ENCODE measurements at regions not wholly inside any gene's neighbourhood (a gene's known extent, or its start where the extent isn't known, plus 50 kb on each side); places are given as distances from the start of the nearest gene placed in this dataset.

DNA sequence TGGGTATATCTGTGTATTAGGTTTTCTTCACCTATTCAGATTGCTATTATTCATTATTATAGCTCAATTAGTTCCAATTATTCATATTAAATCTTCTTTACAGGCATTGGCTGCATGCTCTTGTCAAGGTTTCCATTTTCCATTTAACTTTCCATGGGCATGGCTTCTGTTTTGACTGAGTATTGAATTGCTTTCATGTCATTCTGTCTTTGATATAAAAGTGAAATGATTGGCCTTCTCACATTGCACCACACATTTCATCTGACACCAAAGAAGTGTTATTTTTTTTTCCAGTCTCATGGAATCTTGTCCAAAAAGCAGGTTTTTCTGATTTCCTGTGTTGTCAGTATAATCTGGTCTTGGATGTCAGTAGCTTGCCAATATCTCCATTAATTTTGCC is 1244.3 kb downstream of the RAPGEF2 start:
- DNase-seq (ENCODE audit: low read depth, low spot score), result no peak
- no peak overlapping the region for H2AFZ ChIP-seq (ENCODE audit: low read depth, low read length, poor library complexity, severe bottlenecking)
- RAD21 ChIA-PET (ENCODE audit: low non-redundant PET in 1 of 2, low total read pairs in 2 of 2, uncharacterized antibody in 2 of 2, unreplicated experiment in 2 of 2), result no interaction called here
- H3K9ac ChIP-seq (ENCODE audit: low read length), result no peak overlapping the region
- CTCF ChIA-PET, result no interaction called here
- POLR2A ChIA-PET, result no interaction called here
- H3K27ac ChIP-seq (ENCODE audit: low read depth, low read length), result no peak overlapping the region
- no peak overlapping the region for H3K4me3 ChIP-seq (replicated peaks in 1 of 2; ENCODE audit: low read depth in 1 of 2, low read length in 2 of 2)
- intact Hi-C loops (cut with micrococcal nuclease), result no loop called here
- no peak overlapping the region for H3K4me2 ChIP-seq (ENCODE audit: low read length)
- ATAC-seq, result no peak
- no peaks in the 10 kb centered on the region for H3K4me1 ChIP-seq (ENCODE audit: control insufficient read depth in 1 of 2, insufficient read depth in 2 of 2, low read length in 2 of 2)
- H3K27me3 ChIP-seq (ENCODE audit: insufficient read depth, low read length), result no peaks in the 10 kb centered on the region
- BruUV-seq (replicated peaks), result no TSS peak
- no peaks in the 10 kb centered on the region for H3K9me3 ChIP-seq (ENCODE audit: control insufficient read depth in 1 of 2, insufficient read depth in 1 of 2, low read depth in 1 of 2, low read length in 2 of 2)
- no peaks in the 10 kb centered on the region for H3K36me3 ChIP-seq (ENCODE audit: control insufficient read depth in 1 of 2, insufficient read depth in 2 of 2, low read length in 2 of 2)
- H3K79me2 ChIP-seq (ENCODE audit: insufficient read depth, low read length), result no peaks in the 10 kb centered on the region
- H4K20me1 ChIP-seq (ENCODE audit: insufficient read depth), result no peaks in the 10 kb centered on the region
- no peak for TF ChIP-seq EZH2 (IDR thresholded peaks at IDR 0.05)
- H3K9me2 ChIP-seq (ENCODE audit: insufficient read depth), result no peaks in the 10 kb centered on the region

DNA sequence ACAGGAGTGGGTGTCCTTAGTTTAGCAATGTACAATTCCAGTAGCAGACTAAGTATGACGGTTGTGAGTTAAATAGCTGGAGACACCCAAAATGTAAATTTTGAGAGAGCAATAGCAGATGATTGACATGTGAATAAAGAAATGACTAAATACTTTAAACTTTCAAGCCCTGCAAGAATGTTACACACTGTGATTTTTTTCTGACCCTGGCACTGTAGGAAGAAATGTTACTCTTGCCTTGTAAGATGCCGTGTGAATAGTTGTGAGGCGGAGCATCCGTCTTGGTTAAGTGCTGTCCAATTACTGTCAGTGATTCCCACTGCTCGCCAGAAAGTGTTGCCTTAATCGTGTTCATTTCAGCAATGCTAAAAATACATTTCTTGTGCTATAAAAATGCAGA is 1248.1 kb downstream of the RAPGEF2 start:
- CTCF ChIA-PET, result no interaction called here
- no peak for TF ChIP-seq EGR1 (IDR thresholded peaks at IDR 0.05; ENCODE audit: low read depth)
- TF ChIP-seq RAD21 (IDR thresholded peaks at IDR 0.05; ENCODE audit: low read depth), result no peak
- no peak for TF ChIP-seq SRF (IDR thresholded peaks at IDR 0.05; ENCODE audit: low read depth)
- no peak for TF ChIP-seq YY1 (IDR thresholded peaks at IDR 0.05; ENCODE audit: extremely low read depth, insufficient replicate concordance, low read depth, low read length)
- no peak for TF ChIP-seq CBX3 (IDR thresholded peaks at IDR 0.05; ENCODE audit: low read depth)
- TF ChIP-seq, protein P1, sequence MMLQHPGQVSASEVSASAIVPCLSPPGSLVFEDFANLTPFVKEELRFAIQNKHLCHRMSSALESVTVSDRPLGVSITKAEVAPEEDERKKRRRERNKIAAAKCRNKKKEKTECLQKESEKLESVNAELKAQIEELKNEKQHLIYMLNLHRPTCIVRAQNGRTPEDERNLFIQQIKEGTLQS (IDR thresholded peaks at IDR 0.05), result no peak
- no peak for TF ChIP-seq SIN3A (IDR thresholded peaks at IDR 0.05; ENCODE audit: low read depth)
- no peak for TF ChIP-seq EZH2 (IDR thresholded peaks at IDR 0.05)
- TF ChIP-seq CEBPB (IDR thresholded peaks at IDR 0.05; ENCODE audit: low read depth), result no peak
- no peak for TF ChIP-seq POLR2A (IDR thresholded peaks at IDR 0.05; ENCODE audit: borderline replicate concordance, extremely low read depth, insufficient read depth, insufficient read length)
- no peak for TF ChIP-seq SP1 (IDR thresholded peaks at IDR 0.05; ENCODE audit: low read depth)
- TF ChIP-seq EZH2phosphoT487 (IDR thresholded peaks at IDR 0.05; ENCODE audit: borderline replicate concordance), result no peak
- TF ChIP-seq, protein P2, sequence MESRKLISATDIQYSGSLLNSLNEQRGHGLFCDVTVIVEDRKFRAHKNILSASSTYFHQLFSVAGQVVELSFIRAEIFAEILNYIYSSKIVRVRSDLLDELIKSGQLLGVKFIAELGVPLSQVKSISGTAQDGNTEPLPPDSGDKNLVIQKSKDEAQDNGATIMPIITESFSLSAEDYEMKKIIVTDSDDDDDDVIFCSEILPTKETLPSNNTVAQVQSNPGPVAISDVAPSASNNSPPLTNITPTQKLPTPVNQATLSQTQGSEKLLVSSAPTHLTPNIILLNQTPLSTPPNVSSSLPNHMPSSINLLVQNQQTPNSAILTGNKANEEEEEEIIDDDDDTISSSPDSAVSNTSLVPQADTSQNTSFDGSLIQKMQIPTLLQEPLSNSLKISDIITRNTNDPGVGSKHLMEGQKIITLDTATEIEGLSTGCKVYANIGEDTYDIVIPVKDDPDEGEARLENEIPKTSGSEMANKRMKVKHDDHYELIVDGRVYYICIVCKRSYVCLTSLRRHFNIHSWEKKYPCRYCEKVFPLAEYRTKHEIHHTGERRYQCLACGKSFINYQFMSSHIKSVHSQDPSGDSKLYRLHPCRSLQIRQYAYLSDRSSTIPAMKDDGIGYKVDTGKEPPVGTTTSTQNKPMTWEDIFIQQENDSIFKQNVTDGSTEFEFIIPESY (IDR thresholded peaks at IDR 0.05; ENCODE audit: extremely low read depth, insufficient replicate concordance, low read length), result no peak
- TF ChIP-seq, protein P3, sequence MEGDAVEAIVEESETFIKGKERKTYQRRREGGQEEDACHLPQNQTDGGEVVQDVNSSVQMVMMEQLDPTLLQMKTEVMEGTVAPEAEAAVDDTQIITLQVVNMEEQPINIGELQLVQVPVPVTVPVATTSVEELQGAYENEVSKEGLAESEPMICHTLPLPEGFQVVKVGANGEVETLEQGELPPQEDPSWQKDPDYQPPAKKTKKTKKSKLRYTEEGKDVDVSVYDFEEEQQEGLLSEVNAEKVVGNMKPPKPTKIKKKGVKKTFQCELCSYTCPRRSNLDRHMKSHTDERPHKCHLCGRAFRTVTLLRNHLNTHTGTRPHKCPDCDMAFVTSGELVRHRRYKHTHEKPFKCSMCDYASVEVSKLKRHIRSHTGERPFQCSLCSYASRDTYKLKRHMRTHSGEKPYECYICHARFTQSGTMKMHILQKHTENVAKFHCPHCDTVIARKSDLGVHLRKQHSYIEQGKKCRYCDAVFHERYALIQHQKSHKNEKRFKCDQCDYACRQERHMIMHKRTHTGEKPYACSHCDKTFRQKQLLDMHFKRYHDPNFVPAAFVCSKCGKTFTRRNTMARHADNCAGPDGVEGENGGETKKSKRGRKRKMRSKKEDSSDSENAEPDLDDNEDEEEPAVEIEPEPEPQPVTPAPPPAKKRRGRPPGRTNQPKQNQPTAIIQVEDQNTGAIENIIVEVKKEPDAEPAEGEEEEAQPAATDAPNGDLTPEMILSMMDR (IDR thresholded peaks at IDR 0.05 in 2 of 3, conservative IDR thresholded peaks at IDR 0.05 in 1 of 3; ENCODE audit: borderline replicate concordance in 1 of 3, insufficient read depth in 1 of 3, low read depth in 2 of 3, low read length in 2 of 3), result no peak
- no peak for TF ChIP-seq ELF1 (IDR thresholded peaks at IDR 0.05; ENCODE audit: borderline replicate concordance, low read depth)
- no peak for TF ChIP-seq ZNF274 (IDR thresholded peaks at IDR 0.05; ENCODE audit: low read depth, low read length)

More for the DNA sequence above, 1248.1 kb downstream of the RAPGEF2 start:
- RAD21 ChIA-PET (ENCODE audit: low non-redundant PET in 1 of 2, low total read pairs in 2 of 2, uncharacterized antibody in 2 of 2, unreplicated experiment in 2 of 2), result no interaction called here
- H3K4me2 ChIP-seq (ENCODE audit: low read length), result no peak overlapping the region
- no peaks in the 10 kb centered on the region for H3K4me1 ChIP-seq (ENCODE audit: control insufficient read depth in 1 of 2, insufficient read depth in 2 of 2, low read length in 2 of 2)
- H3K9ac ChIP-seq (ENCODE audit: low read length), result no peak overlapping the region
- no peak overlapping the region for H3K27ac ChIP-seq (ENCODE audit: low read depth, low read length)
- H3K4me3 ChIP-seq (replicated peaks in 1 of 2; ENCODE audit: low read depth in 1 of 2, low read length in 2 of 2), result no peak overlapping the region
- no peaks in the 10 kb centered on the region for H3K9me3 ChIP-seq (ENCODE audit: control insufficient read depth in 1 of 2, insufficient read depth in 1 of 2, low read depth in 1 of 2, low read length in 2 of 2)
- no peaks in the 10 kb centered on the region for H3K9me2 ChIP-seq (ENCODE audit: insufficient read depth)
- no peak overlapping the region for H2AFZ ChIP-seq (ENCODE audit: low read depth, low read length, poor library complexity, severe bottlenecking)
- no peaks in the 10 kb centered on the region for H3K79me2 ChIP-seq (ENCODE audit: insufficient read depth, low read length)
- ATAC-seq, result no peak
- intact Hi-C loops (cut with micrococcal nuclease), result no loop called here
- DNase-seq (ENCODE audit: low read depth, low spot score), result no peak
- H3K36me3 ChIP-seq (ENCODE audit: control insufficient read depth in 1 of 2, insufficient read depth in 2 of 2, low read length in 2 of 2), result no peaks in the 10 kb centered on the region
- no TSS peak for BruUV-seq (replicated peaks)
- POLR2A ChIA-PET, result no interaction called here
- H3K27me3 ChIP-seq (ENCODE audit: insufficient read depth, low read length), result no peaks in the 10 kb centered on the region
- H4K20me1 ChIP-seq (ENCODE audit: insufficient read depth), result no peaks in the 10 kb centered on the region

Data from HCT116 (cell line).